LNCaP clone FGC (cell line): ENCODE measurements at regions not wholly inside any gene's neighbourhood (a gene's known extent, or its start where the extent isn't known, plus 50 kb on each side); places are given as distances from the start of the nearest gene placed in this dataset.

Experiments used
- DNase-seq: peaks from one replicate; pipeline ENCODE4 v3.0.0-alpha.2; 2011; ENCODE audit warnings: low read depth
- H3K4me3 ChIP-seq: 2 replicates; pipeline ENCODE4 v1.5.1; 2011; ENCODE audit warnings: mild to moderate bottlenecking, low read depth, low read length, control low read depth
- CTCF ChIP-seq: IDR thresholded peaks from 2 replicates; pipeline ENCODE4 v1.5.1; 2012; ENCODE audit warnings: mild to moderate bottlenecking; ENCODE audit not compliant: control insufficient read depth, insufficient read depth; ENCODE audit errors: extremely low read depth

- H3K4me3 ChIP-seq: no peak overlapping the region
- TF ChIP-seq CTCF: no peak
- DNase-seq: no peak
These were observed 349.8 kb downstream of the LTN1 start for GRCh38 chr21:28642891-28643290.

- TF ChIP-seq CTCF: no peak
- H3K4me3 ChIP-seq: no peak overlapping the region
- no peak for DNase-seq
These were observed 350.9 kb downstream of the LTN1 start for GRCh38 chr21:28641731-28642130.

GRCh38 chr21:28640326-28640725 lies 352.4 kb downstream of the LTN1 start:
- H3K4me3 ChIP-seq: no peak overlapping the region
- no peak for TF ChIP-seq CTCF
- no peak for DNase-seq

GRCh38 chr21:28639737-28640136 lies 352.9 kb downstream of the LTN1 start:
- no peak for TF ChIP-seq CTCF
- no peak for DNase-seq
- H3K4me3 ChIP-seq: no peak overlapping the region

- TF ChIP-seq CTCF: no peak
- DNase-seq: no peak
- H3K4me3 ChIP-seq: no peak overlapping the region
These were observed 355.7 kb downstream of the LTN1 start for GRCh38 chr21:28636752-28637691.

GRCh38 chr21:28635541-28635940 lies 357.1 kb downstream of the LTN1 start:
- TF ChIP-seq CTCF: no peak
- no peak overlapping the region for H3K4me3 ChIP-seq
- no peak for DNase-seq
